ENCODE measurements at regions not wholly inside any gene's neighbourhood (a gene's known extent, or its start where the extent isn't known, plus 50 kb on each side); places are given as distances from the start of the nearest gene placed in this dataset.

DNA sequence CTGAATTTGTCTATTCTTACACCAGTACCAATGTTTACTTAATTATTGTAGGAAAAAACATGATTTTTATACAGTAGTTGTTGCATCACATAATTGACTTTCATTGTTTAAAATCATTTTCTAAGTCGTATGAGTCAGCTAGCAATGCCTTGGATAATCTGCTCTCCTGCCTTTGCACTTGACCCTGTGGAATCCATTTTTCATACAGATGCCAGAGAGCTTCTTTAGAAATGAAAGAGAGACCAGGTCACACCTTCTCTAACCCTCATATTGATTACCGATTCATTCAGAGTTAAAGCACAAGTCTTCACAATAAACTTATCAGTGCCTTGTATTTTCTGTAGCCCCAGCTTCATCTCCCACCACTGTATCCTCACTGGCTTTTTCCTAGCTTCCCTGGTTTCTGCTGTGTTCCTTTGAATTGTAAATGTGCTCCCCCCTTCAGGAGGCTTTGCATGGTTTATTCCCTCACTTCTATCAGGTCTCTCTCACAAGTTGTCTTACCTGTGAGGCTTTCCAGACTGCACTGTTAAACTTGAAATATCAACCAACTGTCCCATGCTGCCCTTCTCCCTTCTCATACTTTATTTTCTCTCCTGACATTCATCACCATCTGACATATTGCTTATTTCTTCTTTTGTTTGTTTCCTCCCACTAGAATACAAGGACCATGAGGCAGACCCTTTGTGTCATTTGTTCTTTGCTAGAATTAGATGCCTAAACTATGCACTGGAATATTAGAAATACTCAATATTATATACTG is 662.0 kb upstream of the GBE1 start:
- 27 to 28% (median 28%) methylated on average over 2 of the region's 2 CpGs for WGBS, 4 donors
- TF ChIP-seq, protein P1, sequence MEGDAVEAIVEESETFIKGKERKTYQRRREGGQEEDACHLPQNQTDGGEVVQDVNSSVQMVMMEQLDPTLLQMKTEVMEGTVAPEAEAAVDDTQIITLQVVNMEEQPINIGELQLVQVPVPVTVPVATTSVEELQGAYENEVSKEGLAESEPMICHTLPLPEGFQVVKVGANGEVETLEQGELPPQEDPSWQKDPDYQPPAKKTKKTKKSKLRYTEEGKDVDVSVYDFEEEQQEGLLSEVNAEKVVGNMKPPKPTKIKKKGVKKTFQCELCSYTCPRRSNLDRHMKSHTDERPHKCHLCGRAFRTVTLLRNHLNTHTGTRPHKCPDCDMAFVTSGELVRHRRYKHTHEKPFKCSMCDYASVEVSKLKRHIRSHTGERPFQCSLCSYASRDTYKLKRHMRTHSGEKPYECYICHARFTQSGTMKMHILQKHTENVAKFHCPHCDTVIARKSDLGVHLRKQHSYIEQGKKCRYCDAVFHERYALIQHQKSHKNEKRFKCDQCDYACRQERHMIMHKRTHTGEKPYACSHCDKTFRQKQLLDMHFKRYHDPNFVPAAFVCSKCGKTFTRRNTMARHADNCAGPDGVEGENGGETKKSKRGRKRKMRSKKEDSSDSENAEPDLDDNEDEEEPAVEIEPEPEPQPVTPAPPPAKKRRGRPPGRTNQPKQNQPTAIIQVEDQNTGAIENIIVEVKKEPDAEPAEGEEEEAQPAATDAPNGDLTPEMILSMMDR (IDR thresholded peaks at IDR 0.05), result no peak
- no peak for TF ChIP-seq POLR2A (IDR thresholded peaks at IDR 0.05)
- intact Hi-C loops (cut with DNase I), result no loop called here
- H3K27me3 ChIP-seq, result no peaks in the 10 kb centered on the region
- H3K4me3 ChIP-seq, result no peak overlapping the region
- DNase-seq, result no peak
- H3K27ac ChIP-seq, result no peak overlapping the region
- no peaks in the 10 kb centered on the region for H3K4me1 ChIP-seq (replicated peaks in 1 of 2)
- no peaks in the 10 kb centered on the region for H3K9me3 ChIP-seq (replicated peaks in 1 of 3)
- H3K36me3 ChIP-seq (replicated peaks in 1 of 2), result no peaks in the 10 kb centered on the region

DNA sequence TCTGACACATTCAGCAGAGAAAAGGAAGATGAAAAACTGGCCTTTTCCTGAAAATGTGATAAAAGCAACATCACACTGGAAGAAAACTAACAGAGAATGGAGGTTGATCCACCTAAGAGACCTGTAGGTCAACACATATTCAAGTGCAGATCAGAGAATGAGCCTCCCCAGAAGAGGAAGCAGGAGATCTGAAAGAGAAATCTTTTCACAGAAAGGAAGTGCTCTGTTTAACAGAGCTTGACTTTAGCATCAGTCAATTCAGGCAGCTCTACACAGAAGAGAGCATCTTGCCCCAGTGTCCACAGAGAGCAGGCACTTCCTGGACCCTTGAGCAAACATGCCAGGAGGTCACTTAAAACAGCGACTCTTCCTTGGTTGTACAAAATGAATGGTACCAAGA is 655.4 kb upstream of the GBE1 start:
- DNase-seq, result no peak
- Histone ChIP-seq H3K4me1 (replicated peaks in 1 of 2) (no peaks in the 10 kb centered on the region), H3K27ac (no peak overlapping the region), H3K9me3 (replicated peaks in 1 of 3) (no peaks in the 10 kb centered on the region), H3K27me3 (no peaks in the 10 kb centered on the region), H3K36me3 (replicated peaks in 1 of 2) (no peaks in the 10 kb centered on the region), H3K4me3 (no peak overlapping the region)
- TF ChIP-seq, protein P1 (IDR thresholded peaks at IDR 0.05), result no peak
- no peak for TF ChIP-seq POLR2A (IDR thresholded peaks at IDR 0.05)
- intact Hi-C loops (cut with DNase I), result no loop called here
- 55 to 66% (median 60%) methylated on average over 1 of the region's 1 CpG for WGBS, 4 donors

GRCh38 chr3:82416349-82416748 is 654.9 kb upstream of the GBE1 start:
- DNase-seq, result no peak
- no peak for TF ChIP-seq POLR2A (IDR thresholded peaks at IDR 0.05)
- TF ChIP-seq, protein P1 (IDR thresholded peaks at IDR 0.05), result no peak
- no peaks in the 10 kb centered on the region for H3K4me1 ChIP-seq (replicated peaks in 1 of 2)
- intact Hi-C loops (cut with DNase I), result no loop called here
- H3K27ac ChIP-seq, result no peak overlapping the region
- no peaks in the 10 kb centered on the region for H3K9me3 ChIP-seq (replicated peaks in 1 of 3)
- 47 to 62% (median 55%) methylated on average over 1 of the region's 1 CpG for WGBS, 4 donors
- no peaks in the 10 kb centered on the region for H3K36me3 ChIP-seq (replicated peaks in 1 of 2)
- H3K27me3 ChIP-seq, result no peaks in the 10 kb centered on the region
- H3K4me3 ChIP-seq, result no peak overlapping the region

GRCh38 chr3:82413171-82413570 is 651.7 kb upstream of the GBE1 start:
- intact Hi-C loops (cut with DNase I), result no loop called here
- no peaks in the 10 kb centered on the region for H3K36me3 ChIP-seq (replicated peaks in 1 of 2)
- WGBS, 4 donors, result 74 to 87% (median 86%) methylated on average over 2 of the region's 2 CpGs
- H3K27ac ChIP-seq, result no peak overlapping the region
- no peaks in the 10 kb centered on the region for H3K4me1 ChIP-seq (replicated peaks in 1 of 2)
- no peak overlapping the region for H3K4me3 ChIP-seq
- TF ChIP-seq POLR2A (IDR thresholded peaks at IDR 0.05), result no peak
- TF ChIP-seq, protein P1 (IDR thresholded peaks at IDR 0.05), result no peak
- no peaks in the 10 kb centered on the region for H3K9me3 ChIP-seq (replicated peaks in 1 of 3)
- H3K27me3 ChIP-seq, result no peaks in the 10 kb centered on the region
- DNase-seq, result no peak
